Keratinocyte (primary cell): ENCODE measurements at regions not wholly inside any gene's neighbourhood (a gene's known extent, or its start where the extent isn't known, plus 50 kb on each side); places are given as distances from the start of the nearest gene placed in this dataset.

Experiments used
- CTCF ChIP-seq, 3 experiments: IDR thresholded peaks in 1 of 3; conservative IDR thresholded peaks in 1 of 3; optimal IDR thresholded peaks in 1 of 3; 2 replicates in 2 of 3; 3 replicates in 1 of 3; pipeline versions ENCODE3 to v1.5.1; 2011; ENCODE audit warnings: low read length in 3 of 3, mild to moderate bottlenecking in 3 of 3, moderate library complexity in 2 of 3, control low read depth in 1 of 3, inconsistent platforms in 1 of 3; ENCODE audit not compliant: insufficient read depth in 2 of 3; ENCODE audit errors: extremely low read depth in 1 of 3
- EZH2 ChIP-seq: IDR thresholded peaks from one replicate; pipeline ENCODE4 v1.6.1; 2012; ENCODE audit warnings: inconsistent platforms, mild to moderate bottlenecking, low read length, moderate library complexity

DNA sequence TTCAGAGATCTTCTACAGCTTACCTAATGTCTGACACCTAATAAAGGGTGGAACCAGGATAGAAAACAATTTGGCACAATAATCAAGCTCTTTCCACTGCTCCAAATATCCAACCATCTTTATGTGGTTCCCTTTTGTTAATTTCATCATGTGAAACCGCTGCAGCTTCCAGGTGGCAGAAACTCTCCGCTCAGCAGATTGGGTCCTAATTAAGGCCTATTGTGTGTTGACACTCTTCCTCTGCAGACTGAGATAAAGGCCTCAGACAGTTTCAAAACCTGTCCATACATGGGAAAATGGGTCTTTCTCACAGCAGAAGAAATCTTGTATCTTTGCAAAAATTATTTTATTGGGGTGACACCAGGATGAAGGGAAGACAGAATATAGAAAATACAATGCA is 1002.4 kb upstream of the SEMA6D start:
- TF ChIP-seq CTCF (optimal IDR thresholded peaks at IDR 0.05 in 1 of 3, IDR thresholded peaks at IDR 0.05 in 1 of 3, conservative IDR thresholded peaks at IDR 0.05 in 1 of 3; ENCODE audit: extremely low read depth in 1 of 3, insufficient read depth in 2 of 3, low read length in 3 of 3) (no peak), EZH2 (no peak)
